T-helper 1 cell treated with Interleukin-12 subunit alpha and Interleukin-12 subunit beta and Interleukin-4 antibody, amounts not matched to agents 30 ng/mL and 1 ng/mL, for 36 hours (primary cell): ENCODE measurements at regions not wholly inside any gene's neighbourhood (a gene's known extent, or its start where the extent isn't known, plus 50 kb on each side); places are given as distances from the start of the nearest gene placed in this dataset.
"Not testable (repeated sequence)": the region's sequence is repeated elsewhere in the genome, so short reads cannot be mapped to it uniquely, and the experiment has no call there.

Experiments used
- intact Hi-C: fragments of 100-400 bp; cut with micrococcal nuclease; formaldehyde crosslinking; loops from one replicate; pipeline ENCODE4 v1.15.1; 2024

GRCh38 chr10:125605167-125605566, 77.8 kb downstream of the TEX36 start:
- intact Hi-C loops = no loop called here

GRCh38 chr10:125602825-125603224, 80.1 kb downstream of the TEX36 start:
- intact Hi-C loops = no loop called here

DNA sequence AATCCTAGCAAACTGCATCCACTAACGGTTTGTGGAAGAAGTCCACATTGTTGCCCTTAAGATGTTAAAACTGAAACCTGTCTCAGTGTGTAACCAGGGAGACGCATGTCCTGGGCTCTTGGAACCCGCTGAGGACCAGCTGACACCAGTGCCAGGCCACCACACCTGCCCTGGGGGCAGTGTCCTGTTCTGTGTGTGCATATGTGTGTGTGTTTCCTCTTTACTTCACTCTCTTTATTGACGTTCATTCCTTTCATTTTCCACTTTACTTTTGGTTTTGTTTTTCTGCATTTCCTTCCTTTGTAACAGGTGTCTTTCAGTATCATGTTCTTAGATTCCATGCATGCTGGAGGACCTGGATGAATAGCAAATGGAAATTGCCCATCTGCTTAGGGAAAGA, 83.8 kb downstream of the TEX36 start:
- intact Hi-C loops = no loop called here

GRCh38 chr10:125595911-125596310, 87.1 kb downstream of the TEX36 start:
- intact Hi-C loops = no loop called here

DNA sequence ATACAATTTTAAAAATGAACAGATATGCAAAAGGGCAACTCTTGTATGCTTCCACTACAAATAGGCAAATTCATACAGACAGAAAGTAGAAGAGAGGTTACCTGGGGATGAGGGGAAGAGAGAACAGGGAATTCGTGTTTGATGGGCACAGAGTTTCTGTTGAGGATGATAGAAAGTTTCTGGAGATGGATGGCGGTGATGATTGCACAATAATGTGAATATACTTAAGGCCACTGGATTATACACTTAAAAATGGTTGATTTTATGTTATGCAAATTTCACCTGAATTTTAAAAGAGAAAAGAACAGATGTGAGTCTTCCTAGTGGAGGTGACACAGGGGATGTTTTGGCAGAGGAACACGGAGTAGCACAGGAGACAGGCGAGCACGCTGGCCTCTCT, 89.3 kb downstream of the TEX36 start:
- intact Hi-C loops = no loop called here

GRCh38 chr10:125592897-125593296, 90.1 kb downstream of the TEX36 start:
- intact Hi-C loops = no loop called here

GRCh38 chr10:125591886-125592285, 91.1 kb downstream of the TEX36 start:
- intact Hi-C loops = no loop called here

DNA sequence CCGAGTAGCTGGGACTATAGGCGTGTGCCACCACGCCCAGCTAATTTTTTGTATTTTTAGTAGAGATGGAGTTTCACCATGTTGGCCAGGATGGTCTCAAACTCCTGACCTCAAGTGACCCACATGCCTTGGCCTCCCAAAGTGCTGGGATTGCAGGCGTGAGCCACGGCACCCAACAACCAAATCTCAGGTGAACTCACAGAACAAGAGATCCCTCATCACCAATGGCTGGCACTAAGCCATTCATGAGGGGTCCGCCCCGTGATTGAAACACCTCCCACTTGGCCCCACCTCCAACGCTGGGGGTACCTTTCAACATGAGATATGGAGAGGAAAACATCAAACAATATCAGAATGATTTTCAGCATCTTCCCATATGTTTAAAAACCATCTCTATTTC, 94.2 kb downstream of the TEX36 start:
- intact Hi-C loops = not testable (repeated sequence)

GRCh38 chr10:125584954-125585353, 98.0 kb downstream of the TEX36 start:
- intact Hi-C loops = no loop called here

- intact Hi-C loops = no loop called here
These were observed 104.2 kb downstream of the TEX36 start for GRCh38 chr10:125578658-125579315.

DNA sequence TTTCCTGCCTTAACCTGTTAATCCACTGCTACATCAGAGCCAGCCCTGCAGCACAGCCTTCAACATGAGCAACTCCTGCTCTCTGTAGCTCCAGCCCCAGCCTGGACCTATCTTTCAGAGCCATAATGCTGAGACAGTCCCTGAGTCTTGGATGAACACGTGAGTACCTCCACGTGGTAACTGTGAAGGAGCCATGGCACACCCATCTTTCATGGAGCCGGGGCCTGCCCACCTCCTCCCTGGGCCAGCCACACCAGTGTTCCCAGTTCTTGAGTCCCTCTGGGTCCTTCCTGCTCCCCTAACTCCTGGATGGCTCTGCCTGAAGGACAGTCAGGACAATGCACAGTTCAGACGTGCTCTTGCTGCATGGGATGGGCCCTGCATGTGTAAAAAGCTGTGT, 107.1 kb downstream of the TEX36 start:
- intact Hi-C loops = no loop called here

DNA sequence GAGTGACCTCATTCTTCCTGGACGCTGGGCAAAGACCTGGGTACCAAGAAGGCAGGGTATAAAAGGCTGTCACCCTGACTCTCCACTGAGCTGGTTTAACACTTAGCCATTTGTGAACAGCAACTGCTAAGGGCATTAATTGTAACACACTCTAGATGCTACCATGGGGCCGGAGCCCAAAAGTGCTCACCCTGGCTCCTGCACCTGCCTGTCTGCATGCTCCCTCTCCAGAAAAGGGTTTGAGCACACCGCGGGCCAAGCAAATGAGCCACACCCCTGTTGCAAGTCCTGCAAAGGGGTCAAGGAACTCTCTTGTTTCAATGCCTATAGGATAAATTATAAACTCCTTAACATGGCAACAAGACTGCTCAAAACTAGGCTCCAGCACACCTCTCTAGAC, 114.8 kb downstream of the TEX36 start:
- intact Hi-C loops = no loop called here

DNA sequence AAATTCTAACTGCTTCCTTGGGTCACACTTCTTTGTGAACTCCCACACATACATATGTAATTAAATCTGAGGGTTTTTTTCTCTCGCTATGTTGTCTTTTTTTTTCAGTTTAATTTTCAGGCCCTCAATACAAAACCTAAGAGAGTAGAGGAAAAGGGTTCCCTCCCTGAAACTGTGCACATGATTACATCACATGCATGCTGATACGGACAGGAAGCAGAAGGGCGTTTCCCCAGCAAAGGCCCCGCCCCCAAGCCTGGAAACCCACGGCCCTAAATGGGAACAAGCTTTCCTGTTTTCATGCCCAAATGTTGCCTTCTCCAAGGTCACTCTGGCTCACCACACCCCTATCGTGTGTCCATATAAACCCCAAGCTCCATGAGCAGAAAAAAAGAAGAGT, 115.4 kb downstream of the TEX36 start:
- intact Hi-C loops = no loop called here

DNA sequence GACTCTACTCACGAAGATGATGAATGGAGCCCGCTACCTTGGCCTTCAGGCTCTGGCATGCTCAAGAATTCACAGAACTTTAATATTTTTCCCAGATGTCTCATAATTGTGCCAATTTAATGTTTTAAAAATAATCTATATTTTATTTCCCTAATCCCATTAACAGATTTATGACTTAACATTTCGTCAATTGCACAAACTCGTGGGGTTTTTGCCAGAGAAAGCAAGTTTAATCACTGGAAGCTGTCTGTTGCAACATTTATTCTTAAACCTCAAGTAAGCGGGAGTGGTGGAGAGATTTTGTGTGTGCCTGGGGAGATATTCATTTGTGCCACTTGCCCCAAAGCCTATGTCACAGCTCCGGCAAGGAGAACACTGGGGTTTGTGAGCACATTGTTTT, 117.9 kb downstream of the TEX36 start:
- intact Hi-C loops = no loop called here

- intact Hi-C loops = no loop called here
These were observed 118.4 kb downstream of the TEX36 start for GRCh38 chr10:125564570-125564969.

- intact Hi-C loops = no loop called here
These were observed 120.2 kb downstream of the TEX36 start for GRCh38 chr10:125562737-125563136.

DNA sequence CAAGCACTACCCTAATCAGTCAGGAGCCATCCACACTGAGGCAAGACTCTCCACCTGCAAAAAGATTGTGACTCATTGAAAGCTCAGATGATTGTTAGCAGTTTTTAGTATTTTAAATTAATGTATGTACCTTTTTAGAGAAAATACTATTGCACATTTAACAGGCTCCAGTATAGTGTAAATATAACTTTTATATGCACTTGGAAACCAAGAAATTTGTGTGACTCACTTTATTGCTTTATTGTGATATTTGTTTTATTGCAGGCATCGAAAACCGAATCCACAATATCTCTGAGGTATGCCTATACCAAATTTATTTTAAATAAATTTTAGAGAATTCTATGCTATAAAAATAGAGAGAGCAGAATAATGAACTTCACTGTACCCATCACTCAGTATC, 122.0 kb downstream of the TEX36 start:
- intact Hi-C loops = no loop called here

DNA sequence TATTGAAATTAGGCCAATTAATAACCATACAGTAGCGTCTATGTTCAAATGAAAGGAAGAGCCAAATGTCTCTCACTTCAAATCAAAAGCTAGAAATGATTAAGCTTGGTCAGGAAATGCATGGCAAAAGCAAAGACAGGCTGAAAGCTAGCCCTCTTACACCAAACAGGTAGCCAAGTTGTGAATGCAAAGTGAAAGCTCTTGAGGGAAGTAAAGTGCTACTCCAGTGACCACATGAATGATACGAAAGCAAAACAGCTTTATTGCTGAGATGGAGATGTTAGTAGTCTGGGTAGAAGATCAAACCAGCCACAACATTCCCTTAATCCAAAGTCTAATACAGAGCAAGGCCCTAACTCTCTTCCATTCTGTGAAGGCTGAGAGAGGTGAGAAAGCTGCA, 123.8 kb downstream of the TEX36 start:
- intact Hi-C loops = no loop called here

GRCh38 chr10:125557801-125558505, 125.0 kb downstream of the TEX36 start:
- intact Hi-C loops = no loop called here

DNA sequence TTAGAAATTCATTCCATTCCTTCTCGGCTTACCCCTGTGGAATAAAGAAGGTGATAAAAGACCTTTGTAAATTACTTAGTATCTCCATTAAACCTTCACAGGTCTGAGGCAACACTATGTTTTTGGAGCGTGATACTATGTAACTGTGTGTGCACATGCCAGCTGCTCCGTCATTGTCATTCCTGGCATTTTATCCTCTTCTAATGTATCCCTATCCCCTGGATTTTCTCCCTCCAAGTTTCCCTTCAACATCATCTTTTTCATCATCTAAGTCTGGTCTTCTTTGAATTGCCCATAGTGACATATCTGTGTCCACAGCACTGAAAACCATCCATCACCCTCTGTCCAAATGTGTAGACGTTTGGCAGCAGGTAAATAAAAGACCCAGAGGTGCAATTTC, 125.7 kb downstream of the TEX36 start:
- intact Hi-C loops = no loop called here

DNA sequence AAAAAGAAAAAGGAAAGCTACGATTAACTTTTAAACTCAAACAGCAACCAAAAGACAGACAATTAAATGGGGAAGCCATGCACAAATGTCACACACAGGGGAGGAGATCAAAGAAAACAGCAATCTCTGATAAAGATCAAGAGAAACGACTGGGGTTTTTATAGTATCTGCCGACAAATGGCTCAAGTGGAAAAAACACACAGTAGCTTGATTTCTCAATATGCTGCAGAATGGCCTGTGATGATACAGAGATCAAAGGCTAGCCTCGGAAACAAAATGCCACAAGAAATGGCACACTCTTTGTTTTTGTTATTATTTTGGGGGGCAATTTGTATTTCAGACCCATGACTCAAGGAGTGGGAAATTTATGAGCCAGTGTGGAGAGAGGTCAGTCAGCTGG, 126.1 kb downstream of the TEX36 start:
- intact Hi-C loops = no loop called here

- intact Hi-C loops = no loop called here
These were observed 127.2 kb downstream of the TEX36 start for GRCh38 chr10:125555743-125556142.

- intact Hi-C loops = no loop called here
These were observed 127.7 kb downstream of the TEX36 start for GRCh38 chr10:125555267-125555666.
